ENCODE measurements at regions not wholly inside any gene's neighbourhood (a gene's known extent, or its start where the extent isn't known, plus 50 kb on each side); places are given as distances from the start of the nearest gene placed in this dataset.

- Histone ChIP-seq H3K79me2 (ENCODE audit: control insufficient read depth, low read length) (no peaks in the 10 kb centered on the region), H3K9me3 (ENCODE audit: control insufficient read depth, insufficient read depth, low read length) (peaks cover 8% of the 10 kb centered on the region), H3K27me3 (ENCODE audit: control insufficient read depth, low read length) (no peaks in the 10 kb centered on the region), H4K20me1 (ENCODE audit: control insufficient read depth, insufficient read depth, low read depth, low read length) (no peaks in the 10 kb centered on the region), H3K27ac (ENCODE audit: low read depth, low read length) (no peak overlapping the region), H3F3A (ENCODE audit: control insufficient read depth, insufficient read depth) (no peaks in the 10 kb centered on the region), H3K4me1 (ENCODE audit: control insufficient read depth, low read length) (peaks cover 9% of the 10 kb centered on the region), H3K9me2 (replicated peaks; ENCODE audit: control insufficient read depth, low read length) (no peaks in the 10 kb centered on the region), H3K4me3 (ENCODE audit: low read length) (no peak overlapping the region), H3K36me3 (ENCODE audit: control insufficient read depth, low read length) (no peaks in the 10 kb centered on the region), H3K4me2 (ENCODE audit: low read length) (no peak overlapping the region)
- TF ChIP-seq CTCF (IDR thresholded peaks at IDR 0.05; ENCODE audit: low read depth, low read length, poor library complexity, severe bottlenecking) (no peak), EZH2phosphoT487 (IDR thresholded peaks at IDR 0.05; ENCODE audit: borderline replicate concordance, low read length) (no peak)
These were observed 665.2 kb upstream of the ID2 start for GRCh38 chr2:8016688-8017087.

GRCh38 chr2:8018956-8019355, 662.9 kb upstream of the ID2 start:
- TF ChIP-seq EZH2phosphoT487 (IDR thresholded peaks at IDR 0.05; ENCODE audit: borderline replicate concordance, low read length) (no peak), CTCF (IDR thresholded peaks at IDR 0.05; ENCODE audit: low read depth, low read length, poor library complexity, severe bottlenecking) (no peak)
- H3K4me1 ChIP-seq (ENCODE audit: control insufficient read depth, low read length) = peaks cover 28% of the 10 kb centered on the region
- no peaks in the 10 kb centered on the region for H3F3A ChIP-seq (ENCODE audit: control insufficient read depth, insufficient read depth)
- H3K4me2 ChIP-seq (ENCODE audit: low read length) = no peak overlapping the region
- H4K20me1 ChIP-seq (ENCODE audit: control insufficient read depth, insufficient read depth, low read depth, low read length) = no peaks in the 10 kb centered on the region
- no peaks in the 10 kb centered on the region for H3K9me2 ChIP-seq (replicated peaks; ENCODE audit: control insufficient read depth, low read length)
- no peaks in the 10 kb centered on the region for H3K27me3 ChIP-seq (ENCODE audit: control insufficient read depth, low read length)
- H3K79me2 ChIP-seq (ENCODE audit: control insufficient read depth, low read length) = no peaks in the 10 kb centered on the region
- H3K9me3 ChIP-seq (ENCODE audit: control insufficient read depth, insufficient read depth, low read length) = peaks cover 22% of the 10 kb centered on the region
- H3K27ac ChIP-seq (ENCODE audit: low read depth, low read length) = no peak overlapping the region
- H3K36me3 ChIP-seq (ENCODE audit: control insufficient read depth, low read length) = peaks cover 10% of the 10 kb centered on the region
- no peak overlapping the region for H3K4me3 ChIP-seq (ENCODE audit: low read length)

- H3K9me3 ChIP-seq (ENCODE audit: control insufficient read depth, insufficient read depth, low read length) = peaks cover 22% of the 10 kb centered on the region
- TF ChIP-seq CTCF (IDR thresholded peaks at IDR 0.05; ENCODE audit: low read depth, low read length, poor library complexity, severe bottlenecking) (no peak), EZH2phosphoT487 (IDR thresholded peaks at IDR 0.05; ENCODE audit: borderline replicate concordance, low read length) (no peak)
- no peak overlapping the region for H3K4me2 ChIP-seq (ENCODE audit: low read length)
- H3K36me3 ChIP-seq (ENCODE audit: control insufficient read depth, low read length) = peaks cover 10% of the 10 kb centered on the region
- peaks cover 31% of the 10 kb centered on the region for H3K4me1 ChIP-seq (ENCODE audit: control insufficient read depth, low read length)
- no peaks in the 10 kb centered on the region for H3K27me3 ChIP-seq (ENCODE audit: control insufficient read depth, low read length)
- H3K4me3 ChIP-seq (ENCODE audit: low read length) = no peak overlapping the region
- no peak overlapping the region for H3K27ac ChIP-seq (ENCODE audit: low read depth, low read length)
- no peaks in the 10 kb centered on the region for H3K9me2 ChIP-seq (replicated peaks; ENCODE audit: control insufficient read depth, low read length)
- no peaks in the 10 kb centered on the region for H3K79me2 ChIP-seq (ENCODE audit: control insufficient read depth, low read length)
- no peaks in the 10 kb centered on the region for H4K20me1 ChIP-seq (ENCODE audit: control insufficient read depth, insufficient read depth, low read depth, low read length)
- no peaks in the 10 kb centered on the region for H3F3A ChIP-seq (ENCODE audit: control insufficient read depth, insufficient read depth)
These were observed 661.9 kb upstream of the ID2 start for GRCh38 chr2:8019934-8020333.

GRCh38 chr2:8021921-8022320, 659.9 kb upstream of the ID2 start:
- no peaks in the 10 kb centered on the region for H4K20me1 ChIP-seq (ENCODE audit: control insufficient read depth, insufficient read depth, low read depth, low read length)
- no peaks in the 10 kb centered on the region for H3K79me2 ChIP-seq (ENCODE audit: control insufficient read depth, low read length)
- TF ChIP-seq EZH2phosphoT487 (IDR thresholded peaks at IDR 0.05; ENCODE audit: borderline replicate concordance, low read length) = no peak
- TF ChIP-seq CTCF (IDR thresholded peaks at IDR 0.05; ENCODE audit: low read depth, low read length, poor library complexity, severe bottlenecking) = no peak
- peaks cover 22% of the 10 kb centered on the region for H3K9me3 ChIP-seq (ENCODE audit: control insufficient read depth, insufficient read depth, low read length)
- H3K27me3 ChIP-seq (ENCODE audit: control insufficient read depth, low read length) = no peaks in the 10 kb centered on the region
- H3K9me2 ChIP-seq (replicated peaks; ENCODE audit: control insufficient read depth, low read length) = no peaks in the 10 kb centered on the region
- H3K4me2 ChIP-seq (ENCODE audit: low read length) = no peak overlapping the region
- H3K27ac ChIP-seq (ENCODE audit: low read depth, low read length) = no peak overlapping the region
- H3F3A ChIP-seq (ENCODE audit: control insufficient read depth, insufficient read depth) = no peaks in the 10 kb centered on the region
- H3K36me3 ChIP-seq (ENCODE audit: control insufficient read depth, low read length) = peaks cover 10% of the 10 kb centered on the region
- H3K4me1 ChIP-seq (ENCODE audit: control insufficient read depth, low read length) = peaks cover 22% of the 10 kb centered on the region
- H3K4me3 ChIP-seq (ENCODE audit: low read length) = no peak overlapping the region

Measured in DOHH2 (cell line).